Caco-2 (cell line): ENCODE measurements at regions not wholly inside any gene's neighbourhood (a gene's known extent, or its start where the extent isn't known, plus 50 kb on each side); places are given as distances from the start of the nearest gene placed in this dataset.

Experiments used
- BruUV-seq: library from RNA; stranded (reverse); fragments of 400-500 nt; replicated peaks from 2 replicates; lab custom pipeline; 2021; lab: Mats Ljungman, UMichigan
- CTCF ChIA-PET: fragments of 300-600 bp; sonication (Branson Sonifier 250); formaldehyde crosslinking; loops from one replicate; lab custom pipeline; 2022; ENCODE audit warnings: antibody characterized with exemption; lab: Charles Lee
- POLR2A ChIA-PET: fragments of 300-600 bp; sonication (Branson Sonifier 250); formaldehyde crosslinking; loops from one replicate; lab custom pipeline; 2022; ENCODE audit warnings: antibody characterized with exemption; lab: Charles Lee
- DNase-seq, 2 experiments: peaks; one replicate each; pipeline versions ENCODE4 v3.0.0 to v3.0.0-alpha.2; 2020 to 2022
- H3K27me3 ChIP-seq: replicated peaks from 2 replicates; pipeline ENCODE4 v1.6.0; 2011; ENCODE audit warnings: low read length; ENCODE audit not compliant: control insufficient read depth, insufficient read depth
- H3K36me3 ChIP-seq: 2 replicates; pipeline ENCODE4 v1.5.1; 2011; ENCODE audit warnings: low read length; ENCODE audit not compliant: control insufficient read depth, insufficient read depth
- H3K4me1 ChIP-seq: fragments of 250-450 bp; sonication (Bioruptor Pico); 2 replicates; pipeline ENCODE4 v1.5.1; 2020; ENCODE audit warnings: mild to moderate bottlenecking
- H3K4me3 ChIP-seq: 2 replicates; pipeline ENCODE4 v1.5.1; 2011; ENCODE audit warnings: low read depth, mild to moderate bottlenecking, control low read depth, low read length
- H3K9me3 ChIP-seq: fragments of 250-450 bp; sonication (Bioruptor Pico); 2 replicates; pipeline ENCODE4 v1.5.1; 2020; ENCODE audit warnings: mild to moderate bottlenecking, moderate library complexity
- H3K27ac Mint-ChIP-seq: one replicate; pipeline ENCODE4 v1.8.0; 2022; ENCODE audit warnings: mixed read lengths; ENCODE audit not compliant: unreplicated experiment
- H3K27me3 Mint-ChIP-seq: one replicate; pipeline ENCODE4 v1.8.0; 2022; ENCODE audit warnings: mixed read lengths; ENCODE audit not compliant: insufficient read depth, unreplicated experiment
- H3K36me3 Mint-ChIP-seq: one replicate; pipeline ENCODE4 v1.8.0; 2022; ENCODE audit warnings: mild to moderate bottlenecking, mixed read lengths; ENCODE audit not compliant: insufficient read depth, unreplicated experiment
- H3K4me1 Mint-ChIP-seq: one replicate; pipeline ENCODE4 v1.8.0; 2022; ENCODE audit warnings: low read depth, mixed read lengths; ENCODE audit not compliant: unreplicated experiment
- H3K4me3 Mint-ChIP-seq: one replicate; pipeline ENCODE4 v1.8.0; 2022; ENCODE audit warnings: mild to moderate bottlenecking, moderate library complexity, mixed read lengths; ENCODE audit not compliant: unreplicated experiment
- H3K9me3 Mint-ChIP-seq: one replicate; pipeline ENCODE4 v1.8.0; 2022; ENCODE audit warnings: mixed read lengths; ENCODE audit not compliant: unreplicated experiment
- CTCF ChIP-seq, 2 experiments: fragments of 200-600 bp in 1 of 2; IDR thresholded peaks; 1 replicate in 1 of 2; 2 replicates in 1 of 2; pipeline versions ENCODE4 v1.5.1 to v1.8.0; 2011 to 2022; ENCODE audit warnings: antibody characterized with exemption in 1 of 2, control low read depth in 1 of 2, inconsistent platforms in 1 of 2, low read depth in 1 of 2, low read length in 1 of 2, mild to moderate bottlenecking in 1 of 2, moderate library complexity in 1 of 2; ENCODE audit not compliant: insufficient read depth in 1 of 2, severe bottlenecking in 1 of 2, unreplicated experiment in 1 of 2
- intact Hi-C: fragments of 100-400 bp; cut with micrococcal nuclease; formaldehyde crosslinking; loops from one replicate; pipeline ENCODE4 v1.10.0; 2022; ENCODE audit not compliant: unreplicated experiment

GRCh38 chr12:13794706-13795105, 186.7 kb downstream of the GRIN2B start:
- H3K9me3 ChIP-seq = no peaks in the 10 kb centered on the region
- no peaks in the 10 kb centered on the region for H3K27me3 ChIP-seq
- TF ChIP-seq CTCF (IDR thresholded peaks at IDR 0.05; ENCODE audit: insufficient read depth in 1 of 2, low read depth in 1 of 2, low read length in 1 of 2, severe bottlenecking in 1 of 2, unreplicated experiment in 1 of 2) = no peak
- DNase-seq = no peak
- H3K36me3 Mint-ChIP-seq = no peaks in the 10 kb centered on the region
- peaks cover 6% of the 10 kb centered on the region for H3K9me3 Mint-ChIP-seq
- intact Hi-C loops = no loop called here
- POLR2A ChIA-PET = no interaction called here
- H3K4me1 Mint-ChIP-seq = no peaks in the 10 kb centered on the region
- H3K4me3 ChIP-seq = no peak overlapping the region
- no peaks in the 10 kb centered on the region for H3K4me1 ChIP-seq
- no peak overlapping the region for H3K4me3 Mint-ChIP-seq
- H3K27ac Mint-ChIP-seq = no peak overlapping the region
- no TSS peak for BruUV-seq
- no peaks in the 10 kb centered on the region for H3K27me3 Mint-ChIP-seq
- H3K36me3 ChIP-seq = no peaks in the 10 kb centered on the region
- CTCF ChIA-PET = no interaction called here

GRCh38 chr12:13790317-13790716, 191.1 kb downstream of the GRIN2B start:
- peaks cover 4% of the 10 kb centered on the region for H3K4me1 Mint-ChIP-seq
- POLR2A ChIA-PET = no interaction called here

GRCh38 chr12:13788626-13789025, 192.8 kb downstream of the GRIN2B start:
- TF ChIP-seq CTCF (IDR thresholded peaks at IDR 0.05; ENCODE audit: insufficient read depth in 1 of 2, low read depth in 1 of 2, low read length in 1 of 2, severe bottlenecking in 1 of 2, unreplicated experiment in 1 of 2) = no peak
- Mint-ChIP-seq H3K4me1 (peaks cover 7% of the 10 kb centered on the region), H3K4me3 (no peak overlapping the region), H3K9me3 (peaks cover 2% of the 10 kb centered on the region), H3K27me3 (no peaks in the 10 kb centered on the region), H3K36me3 (peaks cover 5% of the 10 kb centered on the region), H3K27ac (no peak overlapping the region)
- H3K4me3 ChIP-seq = no peak overlapping the region
- no peaks in the 10 kb centered on the region for H3K27me3 ChIP-seq
- CTCF ChIA-PET = no interaction called here
- H3K4me1 ChIP-seq = no peaks in the 10 kb centered on the region
- DNase-seq = no peak
- BruUV-seq = no TSS peak
- POLR2A ChIA-PET = no interaction called here
- intact Hi-C loops = no loop called here
- no peaks in the 10 kb centered on the region for H3K36me3 ChIP-seq
- no peaks in the 10 kb centered on the region for H3K9me3 ChIP-seq

More at GRCh38 chr12:13790317-13790716, 191.1 kb downstream of the GRIN2B start:
- no peak for DNase-seq
- Histone ChIP-seq H3K36me3 (no peaks in the 10 kb centered on the region), H3K4me1 (no peaks in the 10 kb centered on the region), H3K27me3 (no peaks in the 10 kb centered on the region), H3K4me3 (no peak overlapping the region), H3K9me3 (no peaks in the 10 kb centered on the region)
- Mint-ChIP-seq H3K36me3 (no peaks in the 10 kb centered on the region), H3K9me3 (peaks cover 4% of the 10 kb centered on the region), H3K4me3 (no peak overlapping the region), H3K27ac (peak overlapping the region; percentile 9), H3K27me3 (no peaks in the 10 kb centered on the region)
- no peak for TF ChIP-seq CTCF (IDR thresholded peaks at IDR 0.05; ENCODE audit: insufficient read depth in 1 of 2, low read depth in 1 of 2, low read length in 1 of 2, severe bottlenecking in 1 of 2, unreplicated experiment in 1 of 2)
- CTCF ChIA-PET = no interaction called here
- intact Hi-C loops = no loop called here
- BruUV-seq = no TSS peak
